IMR-90 (cell line): ENCODE measurements at regions not wholly inside any gene's neighbourhood (a gene's known extent, or its start where the extent isn't known, plus 50 kb on each side); places are given as distances from the start of the nearest gene placed in this dataset.

Source experiments
- ATAC-seq: fragments of 200-7000 bp; cut with Tn5 transposase; 2 replicates; pipeline ENCODE4 v1.9.1; 2020; ENCODE audit warnings: low read depth, mild to moderate bottlenecking, moderate library complexity
- BruUV-seq: library from RNA; stranded (reverse); fragments of 400-500 nt; replicated peaks from 2 replicates; lab custom pipeline; 2021; lab: Mats Ljungman, UMichigan
- CTCF ChIA-PET: fragments of 300-600 bp; formaldehyde crosslinking; extraction: SDS; loops from one replicate; lab custom pipeline; 2021; ENCODE audit warnings: antibody characterized with exemption; lab: Yijun Ruan, JAX
- POLR2A ChIA-PET: fragments of 300-600 bp; sonication (Branson Sonifier 250); formaldehyde crosslinking; loops from one replicate; lab custom pipeline; 2022; ENCODE audit warnings: antibody characterized with exemption; ENCODE audit not compliant: unreplicated experiment; lab: Charles Lee
- DNase-seq: peaks from one replicate; pipeline ENCODE4 v3.0.0; 2013
- H2AFZ ChIP-seq: replicated peaks from 2 replicates; pipeline ENCODE3; 2013; ENCODE audit warnings: low read length, mild to moderate bottlenecking; ENCODE audit not compliant: poor library complexity
- H2AK5ac ChIP-seq: 2 replicates; pipeline ENCODE4 v1.6.1; 2013; ENCODE audit warnings: low read depth, low read length, inconsistent platforms
- H2AK9ac ChIP-seq: replicated peaks from 2 replicates; pipeline ENCODE3; 2013; ENCODE audit warnings: mild to moderate bottlenecking, low read depth, low read length, moderate library complexity; ENCODE audit not compliant: poor library complexity
- H2BK120ac ChIP-seq: 2 replicates; pipeline ENCODE4 v1.6.1; 2013; ENCODE audit warnings: low read depth, low read length, inconsistent platforms
- H2BK15ac ChIP-seq: 3 replicates; pipeline ENCODE4 v1.6.1; 2013; ENCODE audit warnings: low read depth, low read length, inconsistent platforms
- H2BK20ac ChIP-seq: 2 replicates; pipeline ENCODE4 v1.6.1; 2013; ENCODE audit warnings: low read depth, mild to moderate bottlenecking, inconsistent platforms, low read length, moderate library complexity
- H2BK5ac ChIP-seq: 2 replicates; pipeline ENCODE4 v1.6.1; 2013; ENCODE audit warnings: mild to moderate bottlenecking, low read depth, low read length, inconsistent platforms; ENCODE audit not compliant: poor library complexity, severe bottlenecking
- H3K14ac ChIP-seq: replicated peaks from 2 replicates; pipeline ENCODE4 v1.6.1; 2013; ENCODE audit warnings: low read depth, low read length, inconsistent platforms
- H3K18ac ChIP-seq: 2 replicates; pipeline ENCODE4 v1.6.1; 2013; ENCODE audit warnings: low read depth, low read length, control low read depth
- H3K23ac ChIP-seq: 2 replicates; pipeline ENCODE4 v1.6.1; 2013; ENCODE audit warnings: low read depth, low read length, inconsistent platforms
- H3K27ac ChIP-seq: 2 replicates; pipeline ENCODE4 v1.5.1; 2013; ENCODE audit warnings: mild to moderate bottlenecking, control low read depth, low read length; ENCODE audit not compliant: insufficient read depth
- H3K27me3 ChIP-seq: 2 replicates; pipeline ENCODE4 v1.6.1; 2013; ENCODE audit warnings: low read length; ENCODE audit not compliant: control insufficient read depth, insufficient read depth
- H3K36me3 ChIP-seq: 2 replicates; pipeline ENCODE4 v1.6.1; 2013; ENCODE audit warnings: low read length, mixed read lengths; ENCODE audit not compliant: control insufficient read depth, insufficient read depth
- H3K4ac ChIP-seq: 2 replicates; pipeline ENCODE4 v1.6.1; 2013; ENCODE audit warnings: low read depth, low read length, inconsistent platforms
- H3K4me1 ChIP-seq: 2 replicates; pipeline ENCODE4 v1.6.1; 2013; ENCODE audit warnings: low read length, mixed read lengths; ENCODE audit not compliant: control insufficient read depth, insufficient read depth
- H3K4me2 ChIP-seq: 2 replicates; pipeline ENCODE4 v1.6.1; 2013; ENCODE audit warnings: low read depth, mild to moderate bottlenecking, control low read depth, low read length, moderate library complexity
- H3K4me3 ChIP-seq: 2 replicates; pipeline ENCODE4 v1.5.1; 2013; ENCODE audit warnings: low read depth, mild to moderate bottlenecking, control low read depth, low read length, moderate library complexity; ENCODE audit not compliant: insufficient read depth
- H3K56ac ChIP-seq: 2 replicates; pipeline ENCODE4 v1.6.1; 2013; ENCODE audit warnings: low read length, inconsistent platforms; ENCODE audit not compliant: insufficient read depth; ENCODE audit errors: extremely low read depth
- H3K79me1 ChIP-seq, 2 experiments: 2 replicates each; pipeline ENCODE4 v1.6.1; 2013; ENCODE audit warnings: low read length in 2 of 2, inconsistent platforms in 1 of 2, low read depth in 1 of 2
- H3K9ac ChIP-seq: 2 replicates; pipeline ENCODE4 v1.6.1; 2013; ENCODE audit warnings: low read depth, low read length, control low read depth
- H3K9me1 ChIP-seq: 2 replicates; pipeline ENCODE4 v1.6.1; 2013; ENCODE audit warnings: low read length, inconsistent platforms; ENCODE audit not compliant: insufficient read depth
- H3K9me3 ChIP-seq: 2 replicates; pipeline ENCODE4 v1.6.1; 2013; ENCODE audit warnings: low read length; ENCODE audit not compliant: control insufficient read depth, insufficient read depth
- H4K20me1 ChIP-seq: 2 replicates; pipeline ENCODE4 v1.6.1; 2013; ENCODE audit warnings: low read length, inconsistent platforms; ENCODE audit not compliant: insufficient read depth
- H4K5ac ChIP-seq: 2 replicates; pipeline ENCODE4 v1.6.1; 2013; ENCODE audit warnings: mild to moderate bottlenecking, low read depth, low read length, control low read depth
- H4K8ac ChIP-seq, 2 experiments: 2 replicates each; pipeline ENCODE4 v1.6.1; 2013; ENCODE audit warnings: low read depth in 2 of 2, low read length in 2 of 2, control low read depth in 1 of 2, inconsistent platforms in 1 of 2
- H4K91ac ChIP-seq: 2 replicates; pipeline ENCODE4 v1.6.1; 2013; ENCODE audit warnings: low read depth, low read length, inconsistent platforms; ENCODE audit not compliant: insufficient read depth
- BHLHE40 ChIP-seq: fragments of 150-350 bp; IDR thresholded peaks from 2 replicates; pipeline ENCODE4 v1.6.1; 2016; ENCODE audit warnings: mild to moderate bottlenecking, low read depth, low read length
- CHD1 ChIP-seq: IDR thresholded peaks from 2 replicates; pipeline ENCODE4 v1.6.1; 2012; ENCODE audit warnings: low read depth, low read length, improper control_type of control experiment
- CTCF ChIP-seq: conservative IDR thresholded peaks from 2 replicates; pipeline ENCODE4 v1.5.1; 2012; ENCODE audit warnings: mild to moderate bottlenecking, low read depth, low read length, improper control_type of control experiment
- FOS ChIP-seq: fragments of 150-350 bp; IDR thresholded peaks from 2 replicates; pipeline ENCODE4 v1.6.1; 2016; ENCODE audit warnings: low read depth, low read length
- MAZ ChIP-seq: IDR thresholded peaks from 2 replicates; pipeline ENCODE4 v1.6.1; 2012; ENCODE audit warnings: low read depth, mild to moderate bottlenecking, low read length, improper control_type of control experiment, moderate library complexity, borderline replicate concordance
- MXI1 ChIP-seq: IDR thresholded peaks from 2 replicates; pipeline ENCODE4 v1.6.1; 2012; ENCODE audit warnings: low read depth, mild to moderate bottlenecking, low read length, moderate library complexity, borderline replicate concordance
- NFE2L2 ChIP-seq: fragments of 150-350 bp; IDR thresholded peaks from 2 replicates; pipeline ENCODE4 v1.6.1; 2016; ENCODE audit warnings: low read depth, mild to moderate bottlenecking, low read length
- POLR2A ChIP-seq: IDR thresholded peaks from 2 replicates; pipeline ENCODE4 v1.6.1; 2012; ENCODE audit warnings: mild to moderate bottlenecking, low read depth, low read length
- RAD21 ChIP-seq: IDR thresholded peaks from 2 replicates; pipeline ENCODE4 v1.6.1; 2012; ENCODE audit warnings: low read length, improper control_type of control experiment
- RCOR1 ChIP-seq: IDR thresholded peaks from 2 replicates; pipeline ENCODE4 v1.6.1; 2012; ENCODE audit warnings: mild to moderate bottlenecking, low read length, improper control_type of control experiment; ENCODE audit not compliant: insufficient replicate concordance
- RFX5 ChIP-seq: IDR thresholded peaks from 2 replicates; pipeline ENCODE4 v1.8.0; 2012; ENCODE audit warnings: low read depth, mild to moderate bottlenecking, low read length, moderate library complexity
- SMC3 ChIP-seq: fragments of 150-350 bp; IDR thresholded peaks from 2 replicates; pipeline ENCODE4 v1.6.1; 2016; ENCODE audit warnings: low read depth, mild to moderate bottlenecking, antibody characterized with exemption, low read length, moderate library complexity
- USF2 ChIP-seq: fragments of 150-350 bp; IDR thresholded peaks from 2 replicates; pipeline ENCODE4 v1.6.1; 2017; ENCODE audit warnings: mild to moderate bottlenecking, antibody characterized with exemption, low read length, low read depth
- WGBS, 2 experiments: methylation state at CpG; one replicate each; pipeline versions ENCODE4 v1.1.5 to v1.1.7; 2013; ENCODE audit warnings: missing lambda C conversion rate in 2 of 2; ENCODE audit not compliant: insufficient read length in 1 of 2; ENCODE audit errors: extremely low coverage in 2 of 2; 5-methylcytosine and 5-hydroxymethylcytosine counted together
- dilution Hi-C: fragments of 300-500 bp; cut with HindIII; formaldehyde crosslinking; loops from one replicate; pipeline ENCODE4 v1.14.3; 2018; ENCODE audit warnings: low sequenced_read_pairs; ENCODE audit not compliant: unreplicated experiment
- in situ Hi-C: fragments of 300-500 bp; cut with MboI; formaldehyde crosslinking; loops from 3 replicates; pipeline ENCODE4 v1.14.3; 2019; ENCODE audit warnings: low sequenced_read_pairs, inconsistent platforms, mixed read lengths
- intact Hi-C: fragments of 100-400 bp; cut with micrococcal nuclease; formaldehyde crosslinking; loops from 2 replicates; pipeline ENCODE4 v1.10.0; 2022
- TF ChIP-seq, protein P1 (sequence below): fragments of 150-350 bp; IDR thresholded peaks from 2 replicates; pipeline ENCODE4 v1.6.1; 2016; ENCODE audit warnings: low read depth, mild to moderate bottlenecking, low read length, moderate library complexity, borderline replicate concordance

GRCh38 chr3:116852803-116853202 is 143.2 kb downstream of the TUSC7 start:
- Histone ChIP-seq H4K8ac (no peak overlapping the region), H3K27me3 (no peaks in the 10 kb centered on the region), H2BK20ac (no peak overlapping the region), H3K23ac (no peak overlapping the region), H3K4me1 (no peaks in the 10 kb centered on the region), H3K4ac (no peak overlapping the region), H3K36me3 (no peaks in the 10 kb centered on the region), H3K18ac (no peak overlapping the region), H4K91ac (no peak overlapping the region), H3K4me3 (no peak overlapping the region), H4K20me1 (no peaks in the 10 kb centered on the region), H3K9ac (no peak overlapping the region), H2AK9ac (no peak overlapping the region), H2BK120ac (no peak overlapping the region), H3K27ac (no peak overlapping the region), H2BK15ac (no peak overlapping the region), H3K9me1 (no peaks in the 10 kb centered on the region), H2BK5ac (no peak overlapping the region), H3K14ac (no peak overlapping the region), H2AFZ (no peak overlapping the region), H4K5ac (no peak overlapping the region), H3K4me2 (no peak overlapping the region), H3K9me3 (no peaks in the 10 kb centered on the region), H3K79me1 (no peaks in the 10 kb centered on the region), H2AK5ac (no peak overlapping the region), H3K56ac (no peak overlapping the region)
- BruUV-seq: no TSS peak
- ATAC-seq (no peak), DNase-seq (no peak)
- TF ChIP-seq FOS (no peak), RAD21 (no peak), POLR2A (no peak), CTCF (no peak), CHD1 (no peak), MAZ (no peak), BHLHE40 (no peak), RFX5 (no peak), NFE2L2 (no peak), RCOR1 (no peak), MXI1 (no peak), USF2 (no peak), SMC3 (no peak)
- TF ChIP-seq, protein P1, sequence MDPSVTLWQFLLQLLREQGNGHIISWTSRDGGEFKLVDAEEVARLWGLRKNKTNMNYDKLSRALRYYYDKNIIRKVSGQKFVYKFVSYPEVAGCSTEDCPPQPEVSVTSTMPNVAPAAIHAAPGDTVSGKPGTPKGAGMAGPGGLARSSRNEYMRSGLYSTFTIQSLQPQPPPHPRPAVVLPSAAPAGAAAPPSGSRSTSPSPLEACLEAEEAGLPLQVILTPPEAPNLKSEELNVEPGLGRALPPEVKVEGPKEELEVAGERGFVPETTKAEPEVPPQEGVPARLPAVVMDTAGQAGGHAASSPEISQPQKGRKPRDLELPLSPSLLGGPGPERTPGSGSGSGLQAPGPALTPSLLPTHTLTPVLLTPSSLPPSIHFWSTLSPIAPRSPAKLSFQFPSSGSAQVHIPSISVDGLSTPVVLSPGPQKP: no peak
- intact Hi-C loops (no loop called here), dilution Hi-C loops (no loop called here), in situ Hi-C loops (loop anchor here (25.0 kb wide), 1 partner anchor 859 kb away; no protein-coding TSS in a partner anchor)
- POLR2A ChIA-PET: no interaction called here
- WGBS, 2 experiments: no CpG with 5 or more reads among the region's 5 CpGs
- CTCF ChIA-PET: interaction anchor here (0.7 kb wide), 1 partner anchor 557 kb away, joined by 3 read pairs; no protein-coding TSS in a partner anchor
